Right forelimb (tissue), 1 donor: ENCODE measurements at regions not wholly inside any gene's neighbourhood (a gene's known extent, or its start where the extent isn't known, plus 50 kb on each side); places are given as distances from the start of the nearest gene placed in this dataset.
"Not testable (repeated sequence)": the region's sequence is repeated elsewhere in the genome, so short reads cannot be mapped to it uniquely, and the experiment has no call there.

Experiments used
- DNase-seq: peaks from one replicate; pipeline ENCODE4 v3.0.0-alpha.2; 2018

DNA sequence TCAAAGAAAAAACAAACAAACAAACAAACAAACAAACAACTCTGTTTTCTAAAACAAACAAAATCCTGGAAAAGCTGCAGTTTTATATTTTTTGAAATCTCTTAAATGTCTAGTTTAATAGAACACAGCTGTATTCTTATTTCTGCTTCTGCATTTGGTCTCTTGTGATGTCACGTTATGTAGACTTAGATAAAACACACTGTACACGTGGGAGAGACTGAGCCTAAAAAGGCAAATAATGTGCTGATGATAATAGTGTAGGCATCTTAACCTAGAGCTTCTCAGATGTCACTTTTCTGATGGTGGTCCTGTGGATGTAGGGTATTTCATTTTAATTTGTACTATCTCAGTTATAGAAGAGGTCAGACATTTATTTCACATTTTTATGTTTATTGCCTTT is 261.7 kb downstream of the UTRN start:
- DNase-seq, result no peak

- DNase-seq, result no peak
These were observed 262.3 kb downstream of the UTRN start for GRCh38 chr6:144547409-144547808.

DNA sequence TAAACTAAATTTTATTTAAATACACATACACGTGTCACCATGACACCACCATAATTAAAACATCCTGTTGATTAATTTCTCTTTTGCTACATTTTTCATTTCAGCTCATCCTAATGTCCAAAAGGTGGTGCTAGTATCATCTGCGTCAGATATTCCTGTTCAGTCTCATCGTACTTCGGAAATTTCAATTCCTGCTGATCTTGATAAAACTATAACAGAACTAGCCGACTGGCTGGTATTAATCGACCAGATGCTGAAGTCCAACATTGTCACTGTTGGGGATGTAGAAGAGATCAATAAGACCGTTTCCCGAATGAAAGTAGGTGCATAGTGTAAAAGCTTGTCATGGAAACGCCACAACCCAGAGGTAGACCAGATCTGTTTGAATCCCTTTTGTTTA is 263.4 kb downstream of the UTRN start:
- DNase-seq, result no peak

GRCh38 chr6:144549837-144550747 is 265.0 kb downstream of the UTRN start:
- no peak for DNase-seq

DNA sequence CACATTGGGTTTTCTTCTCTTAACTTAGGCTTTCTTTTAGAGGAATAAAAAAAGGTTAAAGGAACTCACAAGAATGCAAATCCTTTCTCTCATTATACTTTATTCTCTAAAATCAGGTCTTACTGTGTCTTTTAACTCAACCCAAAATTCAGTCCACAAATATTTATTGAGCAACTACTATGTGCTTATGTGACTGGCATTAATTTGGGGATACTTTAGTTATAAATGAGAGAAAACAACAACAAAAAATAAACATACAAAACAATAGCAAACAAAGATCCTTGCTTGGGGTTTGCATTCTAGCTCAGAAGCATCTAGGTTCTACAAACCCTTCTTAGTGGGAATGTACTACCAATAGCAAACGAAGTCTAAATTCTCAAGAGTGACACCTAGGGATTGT is 266.2 kb downstream of the UTRN start:
- DNase-seq, result no peak

DNA sequence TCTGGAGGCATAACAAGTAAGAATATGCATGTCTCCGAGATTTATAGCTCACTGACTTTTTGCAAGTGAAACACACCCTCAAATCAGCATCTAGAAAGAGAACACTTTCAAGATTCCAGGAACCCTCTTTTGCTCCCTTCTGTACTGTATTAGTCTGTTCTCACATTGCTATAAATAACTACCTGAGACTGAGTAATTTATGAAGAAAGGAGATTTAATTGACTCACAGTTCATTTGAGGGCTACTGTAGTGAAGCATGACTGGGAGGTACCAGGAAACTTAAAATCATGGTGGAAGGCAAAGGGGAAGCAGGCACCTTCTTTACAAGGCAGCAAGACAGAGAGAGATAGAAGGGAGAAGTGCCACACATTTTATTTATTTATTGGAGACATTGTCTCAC is 269.9 kb downstream of the UTRN start:
- no peak for DNase-seq

GRCh38 chr6:144559865-144560593 is 274.9 kb downstream of the UTRN start:
- DNase-seq, result no peak

DNA sequence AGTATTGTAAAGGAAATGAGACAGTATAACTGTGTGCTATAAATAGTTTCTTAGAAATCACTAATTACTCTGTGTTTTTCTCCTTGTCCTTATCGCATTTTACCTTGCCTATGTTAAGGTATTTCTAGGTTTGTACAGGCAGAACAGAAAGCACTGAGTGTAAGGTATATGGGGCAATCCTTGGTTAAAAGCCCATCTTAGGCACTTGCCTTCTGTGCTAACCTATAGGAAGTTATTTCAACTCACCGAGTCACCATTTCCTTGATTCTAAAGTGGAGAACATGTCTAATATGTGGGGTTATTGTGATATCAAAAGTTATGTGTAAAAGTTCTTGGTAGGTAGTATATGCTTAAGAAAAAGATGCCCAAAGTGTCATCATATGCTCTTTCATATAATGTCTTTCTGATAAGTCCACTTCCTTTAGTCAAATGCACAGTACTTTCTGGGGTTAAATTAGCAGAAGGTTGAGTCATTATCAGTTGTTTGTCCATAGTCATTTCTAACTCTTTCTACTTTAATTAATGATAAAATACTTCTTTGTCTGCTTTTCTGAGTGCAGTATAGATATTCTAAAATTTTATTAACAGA is 276.4 kb downstream of the UTRN start:
- DNase-seq, result no peak

GRCh38 chr6:144564202-144564601 is 279.1 kb downstream of the UTRN start:
- no peak for DNase-seq

DNA sequence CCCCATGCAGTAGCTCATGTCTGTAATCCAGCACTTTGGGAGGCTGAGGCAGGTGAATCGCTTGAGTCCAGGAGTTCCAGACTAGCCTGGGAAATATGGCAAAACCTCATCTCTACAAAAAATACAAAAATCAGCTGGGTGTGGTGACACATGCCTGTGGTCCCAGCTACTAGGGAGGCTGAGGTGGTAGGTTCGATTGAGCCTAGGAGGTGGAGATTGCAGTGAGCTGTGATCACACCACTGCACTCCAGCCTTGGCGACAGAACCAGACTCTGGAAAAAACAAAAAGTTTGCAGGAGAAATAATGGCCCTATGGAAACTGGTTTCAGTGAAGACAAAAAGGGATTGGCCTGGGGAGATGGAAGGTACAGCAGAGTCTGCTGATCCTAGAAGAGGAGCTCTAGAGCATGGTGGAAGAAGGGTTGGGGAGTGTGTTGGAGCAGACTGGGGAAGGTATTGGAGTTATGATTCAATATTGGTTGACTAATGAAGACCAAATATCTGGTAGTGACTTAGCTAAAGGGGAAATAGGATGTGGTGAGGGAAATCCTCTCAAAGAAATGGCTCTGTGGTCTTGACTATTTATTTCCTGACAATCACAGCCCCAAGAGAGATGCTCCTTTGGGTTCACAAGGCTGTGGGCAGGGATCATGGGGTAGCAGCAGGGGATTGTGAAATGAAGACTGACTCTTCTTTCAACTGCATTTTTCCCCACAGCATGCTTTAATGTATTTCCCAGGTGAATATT is 281.9 kb downstream of the UTRN start:
- no peak for DNase-seq

DNA sequence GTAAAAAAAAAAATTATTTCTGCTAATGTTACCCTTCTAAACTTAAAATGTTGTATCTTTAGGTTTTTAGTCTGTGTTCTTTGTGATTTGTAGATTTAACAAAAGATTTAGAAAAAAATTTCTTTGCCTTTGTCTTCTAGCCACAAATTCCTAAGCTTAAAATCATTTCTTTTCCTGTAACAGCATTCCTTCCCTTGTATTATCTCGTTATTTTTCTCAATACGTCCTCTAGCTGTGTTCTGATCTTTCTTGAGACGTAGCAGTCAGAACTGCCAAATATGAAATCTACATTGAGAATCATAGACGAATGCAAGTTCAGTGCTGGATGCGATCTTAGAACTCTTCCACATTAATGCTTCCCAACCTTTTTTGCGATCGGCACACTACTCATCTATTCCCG is 283.1 kb downstream of the UTRN start:
- no peak for DNase-seq

- not testable (repeated sequence) for DNase-seq
These were observed 287.4 kb downstream of the UTRN start for GRCh38 chr6:144572541-144572940.

GRCh38 chr6:144574796-144575195 is 289.7 kb downstream of the UTRN start:
- no peak for DNase-seq

DNA sequence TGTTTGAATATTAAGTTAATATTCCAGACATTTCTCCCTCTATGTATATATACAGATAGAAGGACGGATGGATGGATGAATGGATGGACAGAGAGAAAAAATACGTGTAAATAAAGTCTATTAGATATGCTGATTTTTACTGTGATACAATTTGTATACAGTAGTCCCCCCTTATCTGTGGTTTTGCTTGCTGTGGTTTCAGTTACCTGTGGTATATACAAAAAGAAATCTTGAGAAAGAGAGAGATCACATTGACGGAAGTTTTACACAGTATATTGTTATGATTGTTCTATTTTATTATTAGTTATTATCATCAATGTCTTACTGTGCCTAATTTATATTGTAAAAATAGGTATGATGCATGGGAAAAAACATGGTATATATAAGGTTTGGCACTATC is 290.2 kb downstream of the UTRN start:
- no peak for DNase-seq

GRCh38 chr6:144576871-144577270 is 291.7 kb downstream of the UTRN start:
- DNase-seq, result no peak

- DNase-seq, result no peak
These were observed 293.5 kb downstream of the UTRN start for GRCh38 chr6:144578385-144579350.

DNA sequence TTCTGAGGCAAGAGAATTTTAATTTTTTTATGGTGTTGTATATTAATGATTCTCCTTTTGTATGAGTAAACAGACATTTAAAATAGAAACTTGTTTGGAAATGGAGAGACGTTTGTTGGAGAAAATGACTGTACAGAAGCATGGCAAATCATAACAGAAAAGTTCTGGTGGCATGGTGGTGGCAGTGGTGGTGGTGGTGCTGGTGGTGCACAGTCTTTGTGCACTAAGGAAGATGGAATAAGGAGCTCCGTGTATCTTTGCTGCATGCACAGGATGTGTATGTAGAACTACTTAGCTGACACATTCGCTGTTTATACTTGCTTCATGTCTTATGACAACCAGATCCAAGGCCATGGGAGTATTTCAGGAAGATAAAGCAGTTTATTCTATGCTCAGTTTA is 294.9 kb downstream of the UTRN start:
- no peak for DNase-seq

- DNase-seq, result no peak
These were observed 295.6 kb downstream of the UTRN start for GRCh38 chr6:144580771-144581170.

GRCh38 chr6:144581812-144582537 is 296.8 kb downstream of the UTRN start:
- DNase-seq, result no peak

- DNase-seq, result peak; percentile 65
These were observed 297.9 kb downstream of the UTRN start for GRCh38 chr6:144582939-144583613.

GRCh38 chr6:144583614-144583954 is 298.4 kb downstream of the UTRN start:
- DNase-seq, result no peak
